CD4-positive, alpha-beta T cell treated with Interleukin-21 for 1 hour (primary cell): ENCODE measurements at regions not wholly inside any gene's neighbourhood (a gene's known extent, or its start where the extent isn't known, plus 50 kb on each side); places are given as distances from the start of the nearest gene placed in this dataset.

Experiments used
- DNase-seq: peaks from one replicate; pipeline ENCODE4 v3.0.0-alpha.2; 2020

- no peak for DNase-seq
Observed at GRCh38 chr17:79138826-79139225, 64.2 kb downstream of the ENGASE start.

DNA sequence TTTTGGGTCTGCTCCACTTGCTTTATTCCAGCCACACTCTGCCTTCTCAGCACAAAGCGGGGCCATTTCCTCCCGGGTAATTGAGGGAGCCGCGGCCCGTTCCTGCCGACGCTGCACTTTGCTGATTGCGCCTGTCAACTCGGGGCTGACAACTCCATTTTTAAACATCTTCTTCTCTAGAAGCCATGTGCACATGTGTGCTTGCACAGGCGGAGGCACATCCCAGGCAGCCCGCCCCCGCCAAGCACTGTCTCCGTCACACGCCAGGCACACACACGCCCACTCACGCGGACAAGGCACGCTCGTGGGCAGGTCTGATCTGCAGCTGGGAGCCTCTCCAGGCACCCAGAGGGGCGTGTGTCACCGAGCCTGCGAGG, 63.2 kb downstream of the ENGASE start:
- DNase-seq, result no peak

- DNase-seq, result no peak
Observed at GRCh38 chr17:79137015-79137788, 62.6 kb downstream of the ENGASE start.

DNA sequence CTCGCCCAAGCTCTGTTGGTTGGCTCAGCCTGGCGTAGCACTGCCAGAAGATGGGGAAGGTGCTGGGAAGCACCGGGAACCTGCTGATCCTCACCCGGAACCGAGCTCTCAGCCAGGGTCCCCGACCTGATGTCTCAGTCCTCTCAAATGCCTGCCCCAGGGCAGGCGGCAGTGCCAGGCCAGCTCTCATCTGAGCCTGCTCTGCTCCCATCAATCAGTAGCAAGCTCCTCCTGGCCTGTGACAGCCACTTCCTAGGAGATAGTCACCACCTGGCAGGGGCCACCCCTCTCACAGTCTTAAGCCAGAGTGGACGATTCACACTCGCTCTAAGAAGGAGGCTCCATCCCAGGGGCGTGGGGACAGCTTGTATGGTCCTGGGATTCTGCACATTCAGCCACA, 62.0 kb downstream of the ENGASE start:
- no peak for DNase-seq
